Stimulated activated naive CD8-positive, alpha-beta T cell treated with anti-CD3 and anti-CD28 coated beads, Interleukin-15, amount 100 ng/mL, for 72 hours (primary cell): ENCODE measurements at regions not wholly inside any gene's neighbourhood (a gene's known extent, or its start where the extent isn't known, plus 50 kb on each side); places are given as distances from the start of the nearest gene placed in this dataset.
A peak's percentile ranks its signal among the peaks of the same experiment; 100 is the strongest.

Source experiments
- ATAC-seq: fragments of 150-1000 bp; cut with Tn5 transposase; 2 replicates; pipeline ENCODE4 v1.10.0; 2021; ENCODE audit warnings: mild to moderate bottlenecking, moderate library complexity
- DNase-seq, 2 donors: peaks; one replicate each; pipeline ENCODE4 v3.0.0; 2021 to 2022
- H3K27ac Mint-ChIP-seq, 2 donors: one replicate each; pipeline ENCODE4 v1.8.0; 2022; ENCODE audit warnings: mild to moderate bottlenecking in 2 of 2, mixed read lengths in 2 of 2, moderate library complexity in 2 of 2
- H3K27me3 Mint-ChIP-seq: one replicate; pipeline ENCODE4 v1.8.0; 2022; ENCODE audit warnings: mixed read lengths
- H3K4me1 Mint-ChIP-seq: one replicate; pipeline ENCODE4 v1.8.0; 2022; ENCODE audit warnings: mild to moderate bottlenecking, mixed read lengths
- H3K4me3 Mint-ChIP-seq, 2 donors: one replicate each; pipeline ENCODE4 v1.8.0; 2022; ENCODE audit warnings: mild to moderate bottlenecking in 2 of 2, mixed read lengths in 2 of 2, moderate library complexity in 1 of 2
- H3K9me3 Mint-ChIP-seq, 2 donors: one replicate each; pipeline ENCODE4 v1.8.0; 2022; ENCODE audit warnings: mixed read lengths in 2 of 2

- ATAC-seq (no peak), DNase-seq (no peak)
- Mint-ChIP-seq H3K27ac (no peak overlapping the region), H3K4me3 (no peak overlapping the region), H3K27me3 (no peaks in the 10 kb centered on the region), H3K4me1 (no peaks in the 10 kb centered on the region), H3K9me3 (peaks cover 0 to under 1% of the 10 kb centered on the region in 2 donors)
Observed at GRCh38 chr13:74335370-74335769, 201.2 kb upstream of the KLF12 start.

- peaks cover 0 to 6% of the 10 kb centered on the region in 2 donors for H3K9me3 Mint-ChIP-seq
- DNase-seq, result no peak
- H3K27me3 Mint-ChIP-seq, result no peaks in the 10 kb centered on the region
- no peaks in the 10 kb centered on the region for H3K4me1 Mint-ChIP-seq
- ATAC-seq, result no peak
- no peak overlapping the region for H3K27ac Mint-ChIP-seq
- no peak overlapping the region for H3K4me3 Mint-ChIP-seq
Observed at GRCh38 chr13:74329962-74330361, 195.8 kb upstream of the KLF12 start.

GRCh38 chr13:74325106-74325505 lies 190.9 kb upstream of the KLF12 start:
- Mint-ChIP-seq H3K27ac (no peak overlapping the region), H3K4me3 (no peak overlapping the region), H3K9me3 (peaks cover 0 to 6% of the 10 kb centered on the region in 2 donors), H3K4me1 (no peaks in the 10 kb centered on the region), H3K27me3 (no peaks in the 10 kb centered on the region)
- DNase-seq (no peak), ATAC-seq (no peak)

GRCh38 chr13:74324338-74324737 lies 190.1 kb upstream of the KLF12 start:
- DNase-seq (no peak), ATAC-seq (no peak)
- H3K4me3 Mint-ChIP-seq, result no peak overlapping the region
- H3K4me1 Mint-ChIP-seq, result no peaks in the 10 kb centered on the region
- H3K27ac Mint-ChIP-seq, result no peak overlapping the region
- peaks cover 0 to 6% of the 10 kb centered on the region in 2 donors for H3K9me3 Mint-ChIP-seq
- H3K27me3 Mint-ChIP-seq, result no peaks in the 10 kb centered on the region

DNA sequence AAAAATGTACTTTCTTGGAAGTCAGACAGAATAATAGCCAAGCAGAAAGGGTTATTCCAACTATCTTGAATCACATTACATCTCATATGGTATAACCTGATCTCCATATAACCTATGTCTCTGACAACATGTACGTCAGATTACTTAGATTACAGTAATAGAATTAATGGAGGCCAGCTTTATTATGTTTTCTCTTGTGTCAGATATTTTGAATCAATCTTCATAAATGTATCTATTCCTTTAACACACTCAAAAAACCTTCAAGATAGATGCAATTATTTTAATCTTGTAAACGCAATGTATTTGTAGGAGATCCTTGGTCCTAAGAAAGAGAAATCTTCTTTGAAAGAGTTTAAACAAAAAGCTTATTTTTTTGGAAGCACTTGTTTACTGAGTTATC lies 188.4 kb upstream of the KLF12 start:
- Mint-ChIP-seq H3K27me3 (no peaks in the 10 kb centered on the region), H3K4me1 (no peaks in the 10 kb centered on the region), H3K4me3 (no peak overlapping the region), H3K9me3 (peaks cover 0 to 6% of the 10 kb centered on the region in 2 donors), H3K27ac (no peak overlapping the region)
- no peak for DNase-seq
- no peak for ATAC-seq

DNA sequence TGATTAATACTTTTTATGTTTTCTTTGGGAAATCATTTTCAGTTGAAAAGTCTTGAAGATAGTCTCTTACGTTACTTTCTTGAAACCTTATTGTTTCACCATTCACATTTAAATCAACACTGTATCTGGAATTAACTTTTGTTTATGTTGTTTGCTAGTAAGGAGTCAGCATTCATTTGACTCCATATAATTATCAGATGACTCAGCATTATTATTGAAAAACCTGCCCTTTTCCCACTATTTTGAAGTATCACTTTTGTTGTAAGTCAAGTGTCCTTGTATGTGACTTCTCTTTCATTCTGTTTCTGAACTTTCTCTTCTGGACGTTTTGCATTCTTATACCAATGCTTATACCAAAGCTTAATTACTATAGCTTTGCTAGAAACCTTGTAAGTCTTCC lies 186.1 kb upstream of the KLF12 start:
- H3K27me3 Mint-ChIP-seq, result no peaks in the 10 kb centered on the region
- H3K9me3 Mint-ChIP-seq, result no peaks in the 10 kb centered on the region
- peaks cover 7% of the 10 kb centered on the region for H3K4me1 Mint-ChIP-seq
- no peak overlapping the region for H3K27ac Mint-ChIP-seq
- ATAC-seq, result no peak
- DNase-seq, result no peak
- H3K4me3 Mint-ChIP-seq, result no peak overlapping the region

DNA sequence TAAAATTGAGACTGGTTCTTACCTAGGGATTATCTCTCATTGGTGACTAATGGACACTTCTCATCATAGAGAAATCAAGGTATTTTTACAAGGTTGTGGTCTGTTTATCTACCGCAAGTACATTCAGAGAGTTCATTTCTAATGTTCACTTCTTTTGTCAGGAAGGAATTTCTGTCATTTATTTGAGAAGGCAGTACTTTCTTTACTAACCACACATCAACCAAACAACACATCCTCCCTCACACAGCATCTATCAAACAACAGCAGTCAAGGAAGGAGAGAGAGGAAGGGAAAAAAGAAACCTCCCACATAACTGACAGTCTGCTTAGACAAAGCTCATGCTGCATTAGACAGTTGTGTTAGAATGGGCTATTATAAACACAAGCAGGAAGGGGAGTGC lies 182.3 kb upstream of the KLF12 start:
- peak overlapping the region; percentile 18 to 50 for H3K4me3 Mint-ChIP-seq
- H3K9me3 Mint-ChIP-seq, result peaks cover 0 to 6% of the 10 kb centered on the region in 2 donors
- ATAC-seq (peak; percentile 68), DNase-seq (no peak)
- no peak overlapping the region for H3K27ac Mint-ChIP-seq
- peaks cover 7% of the 10 kb centered on the region for H3K4me1 Mint-ChIP-seq
- H3K27me3 Mint-ChIP-seq, result no peaks in the 10 kb centered on the region

- DNase-seq (no peak), ATAC-seq (peak; percentile 81)
- Mint-ChIP-seq H3K27me3 (no peaks in the 10 kb centered on the region), H3K4me1 (peaks cover 19% of the 10 kb centered on the region), H3K9me3 (peaks cover 14 to 17% of the 10 kb centered on the region in 2 donors), H3K4me3 (no peak overlapping the region), H3K27ac (no peak overlapping the region)
Observed at GRCh38 chr13:74306496-74306895, 172.3 kb upstream of the KLF12 start.

DNA sequence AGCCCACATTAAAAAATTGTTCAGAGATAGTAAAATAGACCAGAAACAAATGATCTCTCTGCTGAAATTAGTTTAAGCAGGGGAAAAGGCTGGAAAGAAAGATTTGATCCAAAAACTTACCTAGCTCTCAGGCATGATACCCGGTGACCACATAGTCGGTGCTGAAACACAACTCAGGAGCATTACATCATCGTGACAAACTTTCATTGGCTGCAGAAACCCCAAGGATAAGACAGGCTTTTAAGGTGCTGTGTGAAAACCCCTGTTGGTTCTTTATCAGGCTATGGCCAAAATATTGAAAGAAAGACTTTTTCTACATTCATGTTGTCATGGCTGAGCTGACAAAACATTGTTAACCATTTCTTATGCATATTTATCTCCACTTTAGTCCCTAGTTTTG lies 171.7 kb upstream of the KLF12 start:
- Mint-ChIP-seq H3K9me3 (peaks cover 14 to 17% of the 10 kb centered on the region in 2 donors), H3K27ac (peak overlapping the region in 1 of 2 donors; percentile 52)
- ATAC-seq, result peak; percentile 79

DNA sequence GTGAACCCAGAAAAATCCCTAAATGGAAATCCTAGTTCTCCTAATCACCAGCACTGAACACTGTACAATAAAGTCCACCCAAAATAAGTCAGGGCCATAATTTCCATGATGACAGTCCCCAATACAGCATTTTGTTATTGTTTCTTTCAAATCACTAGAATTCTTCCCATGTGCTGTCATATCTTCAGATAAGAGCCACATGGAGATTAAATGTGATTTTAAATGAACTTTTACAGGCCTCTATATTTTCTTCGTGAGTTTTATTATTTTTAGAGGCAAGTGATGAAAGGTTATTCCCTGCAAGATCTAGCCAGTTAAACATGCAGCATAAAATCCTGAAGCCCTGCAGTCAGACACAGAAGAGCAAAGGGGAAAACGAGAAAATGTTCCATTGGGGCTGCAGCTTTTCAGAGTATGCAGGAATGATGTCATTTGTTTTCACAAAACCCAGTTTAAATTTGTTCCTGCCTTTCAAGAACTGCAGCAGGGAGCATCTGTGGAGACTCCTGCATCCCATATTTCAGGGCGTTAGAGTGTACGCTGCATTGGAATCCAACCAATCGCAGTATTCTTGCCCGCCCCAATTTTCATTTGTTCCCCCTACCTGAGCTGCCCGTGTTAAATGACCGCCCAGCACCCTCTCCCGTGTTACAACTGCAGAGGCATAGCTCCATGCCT lies 167.2 kb upstream of the KLF12 start:
- Mint-ChIP-seq H3K27me3 (no peaks in the 10 kb centered on the region), H3K9me3 (no peaks in the 10 kb centered on the region), H3K27ac (no peak overlapping the region), H3K4me1 (peaks cover 8% of the 10 kb centered on the region), H3K4me3 (no peak overlapping the region)
- ATAC-seq (no peak), DNase-seq (no peak)

More for the DNA sequence above, 171.7 kb upstream of the KLF12 start:
- H3K4me3 Mint-ChIP-seq, result peak overlapping the region in 1 of 2 donors; percentile 38
- DNase-seq, result peak in 1 of 2 donors; percentile 13
- no peaks in the 10 kb centered on the region for H3K27me3 Mint-ChIP-seq
- peaks cover 19% of the 10 kb centered on the region for H3K4me1 Mint-ChIP-seq

- Mint-ChIP-seq H3K9me3 (no peaks in the 10 kb centered on the region), H3K27me3 (no peaks in the 10 kb centered on the region), H3K27ac (no peak overlapping the region), H3K4me3 (no peak overlapping the region), H3K4me1 (no peaks in the 10 kb centered on the region)
- no peak for DNase-seq
- ATAC-seq, result no peak
Observed at GRCh38 chr13:74300162-74300561, 166.0 kb upstream of the KLF12 start.

DNA sequence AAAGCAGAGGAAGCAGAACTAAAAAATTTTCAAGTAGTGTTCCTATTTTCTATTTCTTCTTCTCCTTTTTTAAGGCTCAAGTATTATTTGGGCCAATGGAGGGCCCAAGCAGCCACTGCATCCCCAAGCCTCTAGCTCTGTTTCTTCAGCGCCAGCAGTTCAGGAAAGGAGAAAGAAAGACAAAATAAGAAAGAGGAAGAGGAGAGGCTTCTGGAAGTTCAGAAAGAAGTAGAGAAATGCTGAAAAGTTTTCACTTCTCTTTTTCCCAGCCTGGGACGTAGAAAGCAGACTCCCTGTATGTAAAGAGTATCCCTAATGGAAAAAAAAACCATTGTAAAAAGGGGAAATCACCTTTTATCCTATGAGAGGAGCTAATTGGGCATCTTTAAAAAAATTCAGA lies 165.5 kb upstream of the KLF12 start:
- no peak for ATAC-seq
- DNase-seq, result no peak

GRCh38 chr13:74298923-74299322 lies 164.7 kb upstream of the KLF12 start:
- DNase-seq (no peak), ATAC-seq (no peak)
- Mint-ChIP-seq H3K27me3 (no peaks in the 10 kb centered on the region), H3K27ac (no peak overlapping the region), H3K9me3 (no peaks in the 10 kb centered on the region), H3K4me3 (no peak overlapping the region), H3K4me1 (no peaks in the 10 kb centered on the region)

More for the DNA sequence above, 165.5 kb upstream of the KLF12 start:
- Mint-ChIP-seq H3K27ac (no peak overlapping the region), H3K4me3 (no peak overlapping the region), H3K9me3 (no peaks in the 10 kb centered on the region), H3K4me1 (no peaks in the 10 kb centered on the region), H3K27me3 (no peaks in the 10 kb centered on the region)

GRCh38 chr13:74289861-74290773 lies 155.9 kb upstream of the KLF12 start:
- ATAC-seq (peak; percentile 91), DNase-seq (peak; percentile 54 to 63)
- Mint-ChIP-seq H3K27ac (no peak overlapping the region), H3K9me3 (no peaks in the 10 kb centered on the region), H3K4me3 (peak overlapping the region; percentile 54 to 69), H3K4me1 (peaks cover 59% of the 10 kb centered on the region), H3K27me3 (no peaks in the 10 kb centered on the region)

DNA sequence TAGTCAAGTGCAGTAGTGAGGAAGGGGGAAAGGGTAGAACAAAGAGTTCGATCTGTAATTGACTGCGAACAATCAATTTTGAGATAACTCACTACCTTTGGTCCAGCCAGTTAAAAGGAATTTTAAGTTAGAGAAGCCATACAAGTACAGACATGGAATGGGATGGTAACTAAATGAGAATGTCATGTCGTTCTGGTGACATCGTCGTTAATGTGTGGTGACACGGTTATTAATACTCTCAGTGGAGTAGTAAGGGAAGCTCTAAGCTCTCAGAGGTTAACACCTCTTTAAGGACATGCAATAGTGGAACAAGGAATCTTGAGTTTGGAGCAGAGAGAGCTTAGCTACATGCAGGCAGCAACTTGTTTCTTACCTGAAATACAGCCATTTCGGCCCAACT lies 154.9 kb upstream of the KLF12 start:
- no peaks in the 10 kb centered on the region for H3K27me3 Mint-ChIP-seq
- H3K27ac Mint-ChIP-seq, result no peak overlapping the region
- peak overlapping the region; percentile 62 to 79 for H3K4me3 Mint-ChIP-seq
- H3K9me3 Mint-ChIP-seq, result no peaks in the 10 kb centered on the region
- peaks cover 69% of the 10 kb centered on the region for H3K4me1 Mint-ChIP-seq
- ATAC-seq (no peak), DNase-seq (no peak)

- DNase-seq (peak; percentile 21 to 24), ATAC-seq (no peak)
- H3K27me3 Mint-ChIP-seq, result no peaks in the 10 kb centered on the region
- H3K27ac Mint-ChIP-seq, result peak overlapping the region in 1 of 2 donors; percentile 84
- H3K4me1 Mint-ChIP-seq, result peaks cover 72% of the 10 kb centered on the region
- peak overlapping the region; percentile 79 to 83 for H3K4me3 Mint-ChIP-seq
- H3K9me3 Mint-ChIP-seq, result no peaks in the 10 kb centered on the region
Observed at GRCh38 chr13:74288361-74288911, 154.2 kb upstream of the KLF12 start.
